ENCODE measurements at regions not wholly inside any gene's neighbourhood (a gene's known extent, or its start where the extent isn't known, plus 50 kb on each side); places are given as distances from the start of the nearest gene placed in this dataset.

GRCh38 chr16:64853551-64853950, 268.3 kb downstream of the CDH11 start:
- H3K27me3 Mint-ChIP-seq (ENCODE audit: insufficient read depth, unreplicated experiment): no peaks in the 10 kb centered on the region
- H3K36me3 Mint-ChIP-seq (ENCODE audit: insufficient read depth, unreplicated experiment): no peaks in the 10 kb centered on the region
- no peak overlapping the region for H3K4me3 ChIP-seq (ENCODE audit: low read depth, low read length)
- H3K4me3 Mint-ChIP-seq (ENCODE audit: unreplicated experiment): no peak overlapping the region
- CTCF ChIA-PET: no interaction called here
- H3K4me1 Mint-ChIP-seq (ENCODE audit: low read depth, unreplicated experiment): no peaks in the 10 kb centered on the region
- no peaks in the 10 kb centered on the region for H3K9me3 Mint-ChIP-seq (ENCODE audit: unreplicated experiment)
- no peaks in the 10 kb centered on the region for H3K4me1 ChIP-seq
- intact Hi-C loops (cut with micrococcal nuclease; ENCODE audit: unreplicated experiment): no loop called here
- POLR2A ChIA-PET: no interaction called here
- TF ChIP-seq, protein P1, sequence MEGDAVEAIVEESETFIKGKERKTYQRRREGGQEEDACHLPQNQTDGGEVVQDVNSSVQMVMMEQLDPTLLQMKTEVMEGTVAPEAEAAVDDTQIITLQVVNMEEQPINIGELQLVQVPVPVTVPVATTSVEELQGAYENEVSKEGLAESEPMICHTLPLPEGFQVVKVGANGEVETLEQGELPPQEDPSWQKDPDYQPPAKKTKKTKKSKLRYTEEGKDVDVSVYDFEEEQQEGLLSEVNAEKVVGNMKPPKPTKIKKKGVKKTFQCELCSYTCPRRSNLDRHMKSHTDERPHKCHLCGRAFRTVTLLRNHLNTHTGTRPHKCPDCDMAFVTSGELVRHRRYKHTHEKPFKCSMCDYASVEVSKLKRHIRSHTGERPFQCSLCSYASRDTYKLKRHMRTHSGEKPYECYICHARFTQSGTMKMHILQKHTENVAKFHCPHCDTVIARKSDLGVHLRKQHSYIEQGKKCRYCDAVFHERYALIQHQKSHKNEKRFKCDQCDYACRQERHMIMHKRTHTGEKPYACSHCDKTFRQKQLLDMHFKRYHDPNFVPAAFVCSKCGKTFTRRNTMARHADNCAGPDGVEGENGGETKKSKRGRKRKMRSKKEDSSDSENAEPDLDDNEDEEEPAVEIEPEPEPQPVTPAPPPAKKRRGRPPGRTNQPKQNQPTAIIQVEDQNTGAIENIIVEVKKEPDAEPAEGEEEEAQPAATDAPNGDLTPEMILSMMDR (IDR thresholded peaks at IDR 0.05; ENCODE audit: insufficient read depth in 1 of 2, low read depth in 1 of 2, low read length in 1 of 2, severe bottlenecking in 1 of 2, unreplicated experiment in 1 of 2): no peak
- H3K36me3 ChIP-seq (ENCODE audit: control insufficient read depth, insufficient read depth, low read length): no peaks in the 10 kb centered on the region
- no peak for DNase-seq
- H3K27ac Mint-ChIP-seq (ENCODE audit: unreplicated experiment): no peak overlapping the region
- no TSS peak for BruUV-seq (replicated peaks)
- H3K27me3 ChIP-seq (replicated peaks; ENCODE audit: control insufficient read depth, insufficient read depth, low read length): no peaks in the 10 kb centered on the region
- H3K9me3 ChIP-seq: no peaks in the 10 kb centered on the region

GRCh38 chr16:64846966-64847365, 274.9 kb downstream of the CDH11 start:
- Mint-ChIP-seq H3K4me3 (ENCODE audit: unreplicated experiment) (no peak overlapping the region), H3K27me3 (ENCODE audit: insufficient read depth, unreplicated experiment) (no peaks in the 10 kb centered on the region), H3K9me3 (ENCODE audit: unreplicated experiment) (peaks cover 10% of the 10 kb centered on the region), H3K36me3 (ENCODE audit: insufficient read depth, unreplicated experiment) (no peaks in the 10 kb centered on the region), H3K4me1 (ENCODE audit: low read depth, unreplicated experiment) (no peaks in the 10 kb centered on the region), H3K27ac (ENCODE audit: unreplicated experiment) (no peak overlapping the region)
- BruUV-seq (replicated peaks): no TSS peak
- POLR2A ChIA-PET: no interaction called here
- H3K27me3 ChIP-seq (replicated peaks; ENCODE audit: control insufficient read depth, insufficient read depth, low read length): no peaks in the 10 kb centered on the region
- intact Hi-C loops (cut with micrococcal nuclease; ENCODE audit: unreplicated experiment): no loop called here
- TF ChIP-seq, protein P1 (IDR thresholded peaks at IDR 0.05; ENCODE audit: insufficient read depth in 1 of 2, low read depth in 1 of 2, low read length in 1 of 2, severe bottlenecking in 1 of 2, unreplicated experiment in 1 of 2): no peak
- H3K4me1 ChIP-seq: no peaks in the 10 kb centered on the region
- no peaks in the 10 kb centered on the region for H3K9me3 ChIP-seq
- CTCF ChIA-PET: no interaction called here
- DNase-seq: no peak
- H3K4me3 ChIP-seq (ENCODE audit: low read depth, low read length): no peak overlapping the region
- no peaks in the 10 kb centered on the region for H3K36me3 ChIP-seq (ENCODE audit: control insufficient read depth, insufficient read depth, low read length)

DNA sequence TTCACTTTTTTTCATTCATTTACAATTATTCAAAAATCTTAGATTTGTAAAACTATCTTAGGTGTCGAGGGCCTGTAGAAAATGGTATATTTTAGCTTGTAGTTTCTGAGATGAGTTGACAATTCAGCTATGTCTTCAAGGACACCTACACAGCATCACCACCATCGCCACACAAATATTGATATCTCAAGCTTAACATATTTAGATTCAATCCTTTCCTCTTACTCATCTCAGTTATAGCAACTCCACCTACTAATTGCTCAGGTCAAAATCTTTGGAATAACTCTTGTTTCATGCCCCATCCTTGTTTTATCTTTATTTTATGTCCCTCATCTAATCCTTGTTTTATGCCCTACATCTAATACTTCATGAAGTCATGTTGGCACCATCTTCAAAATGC, 276.8 kb downstream of the CDH11 start:
- H3K9me3 ChIP-seq: no peaks in the 10 kb centered on the region
- CTCF ChIA-PET: no interaction called here
- DNase-seq: no peak
- Mint-ChIP-seq H3K4me1 (ENCODE audit: low read depth, unreplicated experiment) (no peaks in the 10 kb centered on the region), H3K27ac (ENCODE audit: unreplicated experiment) (no peak overlapping the region), H3K36me3 (ENCODE audit: insufficient read depth, unreplicated experiment) (no peaks in the 10 kb centered on the region), H3K27me3 (ENCODE audit: insufficient read depth, unreplicated experiment) (no peaks in the 10 kb centered on the region), H3K4me3 (ENCODE audit: unreplicated experiment) (no peak overlapping the region), H3K9me3 (ENCODE audit: unreplicated experiment) (peaks cover 10% of the 10 kb centered on the region)
- intact Hi-C loops (cut with micrococcal nuclease; ENCODE audit: unreplicated experiment): no loop called here
- POLR2A ChIA-PET: no interaction called here
- no peak overlapping the region for H3K4me3 ChIP-seq (ENCODE audit: low read depth, low read length)
- no peaks in the 10 kb centered on the region for H3K36me3 ChIP-seq (ENCODE audit: control insufficient read depth, insufficient read depth, low read length)
- H3K4me1 ChIP-seq: no peaks in the 10 kb centered on the region
- TF ChIP-seq, protein P1 (IDR thresholded peaks at IDR 0.05; ENCODE audit: insufficient read depth in 1 of 2, low read depth in 1 of 2, low read length in 1 of 2, severe bottlenecking in 1 of 2, unreplicated experiment in 1 of 2): no peak
- H3K27me3 ChIP-seq (replicated peaks; ENCODE audit: control insufficient read depth, insufficient read depth, low read length): no peaks in the 10 kb centered on the region
- BruUV-seq (replicated peaks): no TSS peak
